ENCODE measurements at regions not wholly inside any gene's neighbourhood (a gene's known extent, or its start where the extent isn't known, plus 50 kb on each side); places are given as distances from the start of the nearest gene placed in this dataset.

DNA sequence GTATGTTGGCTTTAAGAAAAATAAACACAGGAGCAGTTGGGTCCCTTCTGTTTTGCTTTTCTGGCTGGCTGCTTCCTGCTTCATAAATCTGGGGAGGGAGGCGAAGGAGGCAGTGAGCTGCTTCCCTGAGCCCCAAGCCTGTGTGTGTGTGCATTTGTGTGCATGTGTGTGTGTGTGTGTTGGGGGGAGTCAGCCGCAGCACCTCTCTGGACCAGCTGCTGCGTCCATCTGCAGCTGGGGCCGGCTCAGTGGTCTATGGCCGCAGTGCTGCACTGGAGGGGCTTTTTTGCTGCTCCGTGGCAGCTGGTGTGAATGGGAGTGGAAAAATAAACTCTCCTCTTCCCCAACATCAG is 192.3 kb downstream of the RNF144A start:
- TF ChIP-seq, protein P1, sequence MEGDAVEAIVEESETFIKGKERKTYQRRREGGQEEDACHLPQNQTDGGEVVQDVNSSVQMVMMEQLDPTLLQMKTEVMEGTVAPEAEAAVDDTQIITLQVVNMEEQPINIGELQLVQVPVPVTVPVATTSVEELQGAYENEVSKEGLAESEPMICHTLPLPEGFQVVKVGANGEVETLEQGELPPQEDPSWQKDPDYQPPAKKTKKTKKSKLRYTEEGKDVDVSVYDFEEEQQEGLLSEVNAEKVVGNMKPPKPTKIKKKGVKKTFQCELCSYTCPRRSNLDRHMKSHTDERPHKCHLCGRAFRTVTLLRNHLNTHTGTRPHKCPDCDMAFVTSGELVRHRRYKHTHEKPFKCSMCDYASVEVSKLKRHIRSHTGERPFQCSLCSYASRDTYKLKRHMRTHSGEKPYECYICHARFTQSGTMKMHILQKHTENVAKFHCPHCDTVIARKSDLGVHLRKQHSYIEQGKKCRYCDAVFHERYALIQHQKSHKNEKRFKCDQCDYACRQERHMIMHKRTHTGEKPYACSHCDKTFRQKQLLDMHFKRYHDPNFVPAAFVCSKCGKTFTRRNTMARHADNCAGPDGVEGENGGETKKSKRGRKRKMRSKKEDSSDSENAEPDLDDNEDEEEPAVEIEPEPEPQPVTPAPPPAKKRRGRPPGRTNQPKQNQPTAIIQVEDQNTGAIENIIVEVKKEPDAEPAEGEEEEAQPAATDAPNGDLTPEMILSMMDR (conservative IDR thresholded peaks at IDR 0.05; ENCODE audit: control insufficient read depth, insufficient read depth, low read depth, low read length), result no peak
- no peak for DNase-seq (ENCODE audit: low read depth)
- H3K4me3 ChIP-seq (ENCODE audit: control insufficient read depth, low read depth, low read length), result no peak overlapping the region

DNA sequence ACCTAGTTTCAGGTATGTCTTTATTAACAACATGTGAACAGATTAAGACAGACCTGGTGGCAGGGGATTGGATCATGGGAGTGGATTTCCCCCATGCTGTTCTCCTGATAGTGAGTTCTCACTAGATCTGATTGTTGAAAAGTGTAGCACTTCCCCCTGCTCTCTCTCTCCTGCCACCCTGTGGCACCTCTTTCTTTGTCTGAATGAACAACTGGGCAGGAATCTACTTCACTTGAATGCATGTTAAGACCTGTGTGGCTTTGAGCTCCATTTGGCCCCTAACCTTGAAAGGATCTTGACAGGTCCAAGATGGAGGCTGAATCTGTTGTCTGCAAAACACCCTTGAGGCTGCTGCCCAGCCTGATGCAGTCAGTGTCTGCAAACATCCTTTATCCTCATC is 194.4 kb downstream of the RNF144A start:
- TF ChIP-seq, protein P1 (conservative IDR thresholded peaks at IDR 0.05; ENCODE audit: control insufficient read depth, insufficient read depth, low read depth, low read length), result no peak
- no peak overlapping the region for H3K4me3 ChIP-seq (ENCODE audit: control insufficient read depth, low read depth, low read length)
- DNase-seq (ENCODE audit: low read depth), result no peak

DNA sequence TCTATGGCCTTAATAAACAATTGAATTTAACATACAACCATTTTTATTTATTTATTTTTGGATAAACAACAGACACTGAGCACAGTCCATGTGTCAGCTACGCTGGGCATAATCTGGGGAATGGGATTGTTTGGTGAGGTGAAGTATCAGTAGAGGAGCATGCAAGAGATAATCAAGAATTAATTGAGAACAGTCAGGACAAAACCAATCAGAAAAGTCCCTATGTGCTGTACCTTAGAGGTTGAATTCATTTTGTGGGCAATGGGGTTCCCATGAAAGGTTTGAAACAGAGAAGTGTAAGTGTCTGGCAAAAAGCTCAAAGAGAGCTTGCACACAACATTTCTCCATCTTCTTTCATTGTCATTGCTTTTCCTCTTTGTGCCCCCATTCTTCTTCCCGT is 198.2 kb downstream of the RNF144A start:
- DNase-seq (ENCODE audit: low read depth), result no peak
- TF ChIP-seq, protein P1 (conservative IDR thresholded peaks at IDR 0.05; ENCODE audit: control insufficient read depth, insufficient read depth, low read depth, low read length), result no peak
- H3K4me3 ChIP-seq (ENCODE audit: control insufficient read depth, low read depth, low read length), result no peak overlapping the region

DNA sequence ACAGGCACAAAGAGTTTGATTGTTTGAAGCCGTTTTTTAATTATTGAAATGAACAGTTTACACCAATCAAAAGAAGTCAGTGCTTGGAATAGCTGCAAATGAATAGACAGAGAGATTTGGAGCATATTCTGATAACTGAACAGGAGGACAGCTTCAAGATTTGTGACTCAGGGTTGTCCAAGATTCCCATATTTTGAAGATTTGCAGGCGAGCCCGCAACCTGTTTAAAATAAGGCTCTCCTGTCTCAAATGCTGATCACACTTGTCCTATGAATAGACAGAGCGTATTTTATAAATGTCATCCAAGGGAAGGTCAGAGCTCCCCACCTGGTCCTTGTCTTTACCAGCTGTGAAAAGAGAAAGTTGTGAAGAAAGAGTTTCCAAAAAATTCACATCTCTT is 198.7 kb downstream of the RNF144A start:
- DNase-seq (ENCODE audit: low read depth), result no peak
- TF ChIP-seq, protein P1 (conservative IDR thresholded peaks at IDR 0.05; ENCODE audit: control insufficient read depth, insufficient read depth, low read depth, low read length), result no peak
- no peak overlapping the region for H3K4me3 ChIP-seq (ENCODE audit: control insufficient read depth, low read depth, low read length)

DNA sequence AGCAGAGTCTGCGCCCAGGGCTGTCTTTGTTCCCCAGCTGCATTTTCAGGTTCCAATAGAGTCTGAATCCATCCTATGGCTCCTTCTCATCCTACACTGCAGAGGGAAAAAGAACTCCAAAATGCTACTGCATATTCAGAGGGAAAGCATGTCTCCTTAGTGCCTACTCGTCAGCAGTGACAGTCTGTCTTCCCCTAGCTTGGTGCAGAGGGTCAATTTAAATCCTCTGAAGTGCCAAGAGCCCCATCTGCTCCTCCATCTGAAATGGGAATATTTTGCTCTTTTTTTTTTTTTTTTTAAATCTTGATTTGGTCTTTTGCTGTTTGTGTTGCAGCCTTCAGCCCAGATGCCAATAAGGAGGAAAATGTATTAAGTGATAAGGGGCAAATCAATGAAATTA is 199.3 kb downstream of the RNF144A start:
- H3K4me3 ChIP-seq (ENCODE audit: control insufficient read depth, low read depth, low read length), result no peak overlapping the region
- DNase-seq (ENCODE audit: low read depth), result no peak
- TF ChIP-seq, protein P1 (conservative IDR thresholded peaks at IDR 0.05; ENCODE audit: control insufficient read depth, insufficient read depth, low read depth, low read length), result no peak

DNA sequence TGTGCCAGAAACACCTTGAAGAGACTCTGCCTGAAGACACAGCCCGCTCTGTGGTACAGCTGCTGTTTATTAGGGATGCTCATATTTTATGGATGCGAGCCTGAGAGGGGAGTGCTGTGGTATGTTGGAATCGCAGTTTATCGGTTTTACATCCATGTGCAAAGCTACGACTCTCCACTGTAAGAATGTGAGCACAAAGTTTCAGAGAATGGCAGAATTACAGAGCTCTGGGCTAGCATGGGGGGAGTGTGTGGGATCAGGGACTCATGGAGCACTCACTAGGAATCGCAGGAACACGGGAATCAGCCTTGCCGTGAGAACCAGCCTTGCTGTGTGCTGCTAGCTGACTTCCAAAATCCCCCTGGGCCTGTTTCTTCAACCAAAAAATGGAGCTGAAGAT is 199.9 kb downstream of the RNF144A start:
- DNase-seq (ENCODE audit: low read depth), result no peak
- H3K4me3 ChIP-seq (ENCODE audit: control insufficient read depth, low read depth, low read length), result no peak overlapping the region
- TF ChIP-seq, protein P1 (conservative IDR thresholded peaks at IDR 0.05; ENCODE audit: control insufficient read depth, insufficient read depth, low read depth, low read length), result no peak

DNA sequence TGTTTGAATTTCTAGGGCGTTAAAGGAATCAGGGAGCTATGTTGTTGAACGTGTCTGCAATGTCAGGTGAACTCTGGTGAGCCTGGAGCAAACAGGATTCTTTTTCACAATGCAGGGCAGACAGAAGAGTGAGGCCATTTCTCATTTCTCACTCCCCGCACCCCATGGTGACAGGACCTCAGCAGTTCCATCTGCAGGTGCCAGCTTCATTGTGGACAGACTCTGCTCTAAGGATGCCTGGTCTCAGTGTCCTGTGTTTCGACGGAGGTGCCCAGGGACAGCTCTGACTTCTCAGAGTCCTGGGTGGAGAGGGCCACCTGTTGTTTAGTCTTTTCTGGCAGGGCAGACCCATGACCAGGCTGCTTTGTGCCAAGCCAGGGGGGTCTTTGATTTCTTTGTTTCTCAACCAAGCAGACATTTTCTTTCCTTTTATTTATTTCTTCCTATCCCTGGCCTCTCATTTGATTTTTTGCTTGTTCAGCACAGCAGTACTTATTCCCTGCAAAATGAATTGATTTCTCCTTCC is 201.5 kb downstream of the RNF144A start:
- TF ChIP-seq, protein P1 (conservative IDR thresholded peaks at IDR 0.05; ENCODE audit: control insufficient read depth, insufficient read depth, low read depth, low read length), result no peak
- H3K4me3 ChIP-seq (ENCODE audit: control insufficient read depth, low read depth, low read length), result no peak overlapping the region
- DNase-seq (ENCODE audit: low read depth), result no peak

Data from fibroblast of mammary gland (primary cell).